ENCODE measurements at regions not wholly inside any gene's neighbourhood (a gene's known extent, or its start where the extent isn't known, plus 50 kb on each side); places are given as distances from the start of the nearest gene placed in this dataset.

GRCh38 chr9:78596346-78596745 lies 299.4 kb downstream of the PSAT1 start:
- Histone ChIP-seq H3K79me2 (ENCODE audit: insufficient read depth, low read length) (no peaks in the 10 kb centered on the region), H3K9me3 (ENCODE audit: insufficient read depth, low read depth, low read length) (no peaks in the 10 kb centered on the region), H3K9ac (ENCODE audit: low read length) (no peak overlapping the region), H4K20me1 (ENCODE audit: insufficient read depth, low read length) (no peaks in the 10 kb centered on the region), H2AFZ (ENCODE audit: low read depth, low read length) (no peak overlapping the region), H3K4me2 (ENCODE audit: low read length) (no peak overlapping the region), H3K27ac (ENCODE audit: low read depth, low read length) (no peak overlapping the region), H3K4me1 (ENCODE audit: insufficient read depth, low read length) (peaks cover 15% of the 10 kb centered on the region), H3K4me3 (ENCODE audit: insufficient read depth, low read depth, low read length) (no peak overlapping the region), H3K27me3 (ENCODE audit: insufficient read depth, low read length) (no peaks in the 10 kb centered on the region), H3K36me3 (ENCODE audit: insufficient read depth, low read length) (no peaks in the 10 kb centered on the region)
- Mint-ChIP-seq H3K27ac (ENCODE audit: unreplicated experiment) (no peak overlapping the region), H3K4me1 (ENCODE audit: low read depth, unreplicated experiment) (peaks cover 23% of the 10 kb centered on the region), H3K9me3 (ENCODE audit: unreplicated experiment) (no peaks in the 10 kb centered on the region), H3K4me3 (ENCODE audit: unreplicated experiment) (no peak overlapping the region), H3K36me3 (ENCODE audit: low read depth, unreplicated experiment) (no peaks in the 10 kb centered on the region), H3K27me3 (ENCODE audit: low read depth, unreplicated experiment) (no peaks in the 10 kb centered on the region)
- TF ChIP-seq EZH2 (IDR thresholded peaks at IDR 0.05; ENCODE audit: insufficient read depth, low read length) (no peak), CTCF (IDR thresholded peaks at IDR 0.05; ENCODE audit: insufficient read depth, low read depth, low read length) (no peak)
- DNase-seq (ENCODE audit: low read depth) (no peak), FAIRE-seq (no peak)

GRCh38 chr9:78598120-78598519 lies 301.2 kb downstream of the PSAT1 start:
- H3K9ac ChIP-seq (ENCODE audit: low read length): no peak overlapping the region
- H3K27ac ChIP-seq (ENCODE audit: low read depth, low read length): no peak overlapping the region
- H3K9me3 ChIP-seq (ENCODE audit: insufficient read depth, low read depth, low read length): no peaks in the 10 kb centered on the region
- no peaks in the 10 kb centered on the region for H3K27me3 ChIP-seq (ENCODE audit: insufficient read depth, low read length)
- H3K4me3 Mint-ChIP-seq (ENCODE audit: unreplicated experiment): no peak overlapping the region
- no peaks in the 10 kb centered on the region for H3K36me3 Mint-ChIP-seq (ENCODE audit: low read depth, unreplicated experiment)
- H3K36me3 ChIP-seq (ENCODE audit: insufficient read depth, low read length): no peaks in the 10 kb centered on the region
- no peaks in the 10 kb centered on the region for H4K20me1 ChIP-seq (ENCODE audit: insufficient read depth, low read length)
- FAIRE-seq: no peak
- H2AFZ ChIP-seq (ENCODE audit: low read depth, low read length): no peak overlapping the region
- no peak for DNase-seq (ENCODE audit: low read depth)
- peaks cover 14% of the 10 kb centered on the region for H3K4me1 Mint-ChIP-seq (ENCODE audit: low read depth, unreplicated experiment)
- H3K9me3 Mint-ChIP-seq (ENCODE audit: unreplicated experiment): no peaks in the 10 kb centered on the region
- H3K4me3 ChIP-seq (ENCODE audit: insufficient read depth, low read depth, low read length): no peak overlapping the region
- no peaks in the 10 kb centered on the region for H3K27me3 Mint-ChIP-seq (ENCODE audit: low read depth, unreplicated experiment)
- no peak overlapping the region for H3K4me2 ChIP-seq (ENCODE audit: low read length)
- TF ChIP-seq EZH2 (IDR thresholded peaks at IDR 0.05; ENCODE audit: insufficient read depth, low read length): no peak
- TF ChIP-seq CTCF (IDR thresholded peaks at IDR 0.05; ENCODE audit: insufficient read depth, low read depth, low read length): no peak
- H3K27ac Mint-ChIP-seq (ENCODE audit: unreplicated experiment): no peak overlapping the region
- H3K79me2 ChIP-seq (ENCODE audit: insufficient read depth, low read length): no peaks in the 10 kb centered on the region
- peaks cover 12% of the 10 kb centered on the region for H3K4me1 ChIP-seq (ENCODE audit: insufficient read depth, low read length)

GRCh38 chr9:78599926-78600325 lies 303.0 kb downstream of the PSAT1 start:
- Histone ChIP-seq H2AFZ (ENCODE audit: low read depth, low read length) (no peak overlapping the region), H3K79me2 (ENCODE audit: insufficient read depth, low read length) (no peaks in the 10 kb centered on the region), H3K4me1 (ENCODE audit: insufficient read depth, low read length) (peaks cover 11% of the 10 kb centered on the region), H3K4me2 (ENCODE audit: low read length) (no peak overlapping the region), H3K27me3 (ENCODE audit: insufficient read depth, low read length) (no peaks in the 10 kb centered on the region), H3K9ac (ENCODE audit: low read length) (no peak overlapping the region), H4K20me1 (ENCODE audit: insufficient read depth, low read length) (no peaks in the 10 kb centered on the region), H3K4me3 (ENCODE audit: insufficient read depth, low read depth, low read length) (no peak overlapping the region), H3K36me3 (ENCODE audit: insufficient read depth, low read length) (no peaks in the 10 kb centered on the region), H3K27ac (ENCODE audit: low read depth, low read length) (no peak overlapping the region), H3K9me3 (ENCODE audit: insufficient read depth, low read depth, low read length) (no peaks in the 10 kb centered on the region)
- Mint-ChIP-seq H3K4me3 (ENCODE audit: unreplicated experiment) (no peak overlapping the region), H3K36me3 (ENCODE audit: low read depth, unreplicated experiment) (no peaks in the 10 kb centered on the region), H3K27ac (ENCODE audit: unreplicated experiment) (no peak overlapping the region), H3K27me3 (ENCODE audit: low read depth, unreplicated experiment) (no peaks in the 10 kb centered on the region), H3K9me3 (ENCODE audit: unreplicated experiment) (no peaks in the 10 kb centered on the region), H3K4me1 (ENCODE audit: low read depth, unreplicated experiment) (peaks cover 14% of the 10 kb centered on the region)
- DNase-seq (ENCODE audit: low read depth): no peak
- FAIRE-seq: no peak
- no peak for TF ChIP-seq CTCF (IDR thresholded peaks at IDR 0.05; ENCODE audit: insufficient read depth, low read depth, low read length)
- TF ChIP-seq EZH2 (IDR thresholded peaks at IDR 0.05; ENCODE audit: insufficient read depth, low read length): no peak

Data from astrocyte (in vitro differentiated cells and primary cell).